AG10803 (cell line): ENCODE measurements at regions not wholly inside any gene's neighbourhood (a gene's known extent, or its start where the extent isn't known, plus 50 kb on each side); places are given as distances from the start of the nearest gene placed in this dataset.

Experiments used
- DNase-seq: peaks from one replicate; pipeline ENCODE4 v3.0.0; 2010; ENCODE audit warnings: low read depth
- H3K4me3 ChIP-seq: 2 replicates; pipeline ENCODE4 v1.5.1; 2011; ENCODE audit warnings: mild to moderate bottlenecking, low read length, control low read depth
- TF ChIP-seq, protein P1 (sequence below): conservative IDR thresholded peaks from 2 replicates; pipeline ENCODE4 v1.5.1; 2011; ENCODE audit warnings: mild to moderate bottlenecking, low read length, control low read depth, inconsistent platforms

- H3K4me3 ChIP-seq = no peak overlapping the region
- TF ChIP-seq, protein P1, sequence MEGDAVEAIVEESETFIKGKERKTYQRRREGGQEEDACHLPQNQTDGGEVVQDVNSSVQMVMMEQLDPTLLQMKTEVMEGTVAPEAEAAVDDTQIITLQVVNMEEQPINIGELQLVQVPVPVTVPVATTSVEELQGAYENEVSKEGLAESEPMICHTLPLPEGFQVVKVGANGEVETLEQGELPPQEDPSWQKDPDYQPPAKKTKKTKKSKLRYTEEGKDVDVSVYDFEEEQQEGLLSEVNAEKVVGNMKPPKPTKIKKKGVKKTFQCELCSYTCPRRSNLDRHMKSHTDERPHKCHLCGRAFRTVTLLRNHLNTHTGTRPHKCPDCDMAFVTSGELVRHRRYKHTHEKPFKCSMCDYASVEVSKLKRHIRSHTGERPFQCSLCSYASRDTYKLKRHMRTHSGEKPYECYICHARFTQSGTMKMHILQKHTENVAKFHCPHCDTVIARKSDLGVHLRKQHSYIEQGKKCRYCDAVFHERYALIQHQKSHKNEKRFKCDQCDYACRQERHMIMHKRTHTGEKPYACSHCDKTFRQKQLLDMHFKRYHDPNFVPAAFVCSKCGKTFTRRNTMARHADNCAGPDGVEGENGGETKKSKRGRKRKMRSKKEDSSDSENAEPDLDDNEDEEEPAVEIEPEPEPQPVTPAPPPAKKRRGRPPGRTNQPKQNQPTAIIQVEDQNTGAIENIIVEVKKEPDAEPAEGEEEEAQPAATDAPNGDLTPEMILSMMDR = no peak
- no peak for DNase-seq
Measured at GRCh38 chr1:29425631-29426030, 189.3 kb downstream of the PTPRU start.

DNA sequence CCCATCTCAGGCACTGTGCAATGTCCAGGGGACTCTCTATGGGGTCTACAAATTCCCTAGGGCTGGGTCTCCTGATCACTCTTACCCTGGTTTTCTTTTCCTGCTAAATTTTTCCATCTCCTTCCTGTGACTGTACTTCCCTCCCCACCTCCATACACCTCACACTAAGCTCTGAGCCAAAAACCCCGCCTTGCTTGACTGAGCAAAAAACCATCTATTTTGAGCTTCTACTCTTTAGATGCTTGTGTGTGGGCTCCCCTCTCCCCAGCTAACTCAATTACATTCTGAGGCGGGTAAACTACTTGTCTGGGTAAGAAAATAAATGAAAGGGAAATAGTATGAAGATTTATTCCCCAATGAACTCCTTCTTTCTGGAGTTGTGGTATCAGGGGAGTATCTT is 187.9 kb downstream of the PTPRU start:
- no peak for DNase-seq
- TF ChIP-seq, protein P1 = no peak
- no peak overlapping the region for H3K4me3 ChIP-seq

GRCh38 chr1:29420202-29420601 is 183.9 kb downstream of the PTPRU start:
- TF ChIP-seq, protein P1 = no peak
- no peak overlapping the region for H3K4me3 ChIP-seq
- DNase-seq = no peak

GRCh38 chr1:29417971-29418370 is 181.6 kb downstream of the PTPRU start:
- TF ChIP-seq, protein P1 = no peak
- DNase-seq = no peak
- no peak overlapping the region for H3K4me3 ChIP-seq

DNA sequence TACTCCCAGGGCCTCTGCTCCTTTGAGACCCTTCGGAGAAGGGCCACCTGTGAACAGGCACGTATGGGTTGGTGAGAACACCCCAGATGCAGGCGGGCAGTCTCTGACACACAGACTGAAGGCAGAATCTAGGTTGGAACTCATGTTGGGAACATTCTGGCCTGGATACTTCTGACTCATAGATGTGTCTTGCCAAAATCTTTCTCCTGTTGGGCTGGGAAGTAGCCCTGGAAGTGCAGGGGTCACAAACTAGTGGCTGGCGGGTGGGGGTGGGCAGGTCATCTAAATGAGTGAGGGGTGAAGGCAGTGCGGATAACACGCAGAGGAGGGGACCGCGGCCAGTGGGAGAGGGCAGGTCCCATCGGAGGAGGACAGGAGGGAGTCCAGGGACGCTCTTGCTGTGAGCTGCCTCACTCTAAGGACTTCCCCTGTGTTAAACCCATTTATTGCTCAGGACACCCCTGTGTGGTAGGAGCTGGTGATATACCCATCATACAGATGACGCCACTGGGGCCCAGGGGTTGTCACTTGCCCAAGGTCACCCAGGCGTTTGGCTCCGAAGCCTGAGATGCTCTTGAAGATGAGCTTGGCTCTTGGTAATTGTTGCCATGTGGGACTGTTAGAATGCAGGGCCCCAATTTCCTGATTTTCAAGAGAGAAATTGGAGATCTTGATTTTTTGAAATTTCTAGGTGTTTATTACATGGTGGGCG is 181.0 kb downstream of the PTPRU start:
- TF ChIP-seq, protein P1 = no peak
- DNase-seq = peak; percentile 12
- no peak overlapping the region for H3K4me3 ChIP-seq

DNA sequence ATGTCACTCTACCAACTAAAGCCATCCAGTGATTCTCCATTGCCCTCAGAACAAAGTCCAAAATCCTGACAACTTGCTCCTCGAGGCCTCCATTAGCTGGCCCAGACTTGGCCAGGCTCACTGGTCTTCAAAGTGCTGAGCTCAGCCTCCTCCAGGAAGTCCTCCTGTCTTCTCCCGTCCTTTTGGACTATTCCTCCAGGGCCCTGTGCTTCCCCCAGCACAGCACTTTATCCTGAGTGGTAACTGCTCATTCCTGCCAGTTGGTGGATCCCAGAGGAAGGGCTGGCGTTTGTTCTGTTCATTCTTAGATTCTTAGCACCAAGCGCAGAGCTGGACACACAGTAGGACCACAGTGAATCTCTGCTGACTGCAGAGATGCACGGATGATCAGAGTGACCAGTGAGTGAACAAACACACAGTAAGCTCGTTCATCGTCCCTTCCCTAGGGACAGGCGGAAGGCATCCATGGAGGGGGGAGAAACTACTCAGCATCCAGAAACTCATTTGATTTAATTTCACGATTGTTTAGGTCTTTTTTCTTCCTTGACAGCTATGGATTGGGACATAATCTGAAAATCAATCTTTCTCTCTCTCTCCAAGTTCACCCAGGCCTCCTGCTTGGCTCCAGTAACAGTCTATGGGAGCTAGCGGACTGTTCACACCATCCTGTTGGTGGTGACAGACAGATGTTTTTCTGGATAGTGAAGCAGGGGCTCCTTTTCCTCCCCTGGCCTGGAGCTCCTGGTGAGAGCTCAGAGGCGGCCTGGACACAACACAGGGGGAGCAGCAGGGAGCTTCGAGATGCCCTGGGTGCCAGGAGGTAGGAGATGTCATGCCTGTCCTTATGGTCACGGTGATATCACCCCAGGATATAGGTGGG is 180.2 kb downstream of the PTPRU start:
- TF ChIP-seq, protein P1 = peak; percentile 14; the same call in 1 of the 2 replicates
- no peak for DNase-seq

More for the DNA sequence above, 180.2 kb downstream of the PTPRU start:
- no peak overlapping the region for H3K4me3 ChIP-seq
